Fibroblast of pulmonary artery (primary cell): ENCODE measurements at regions not wholly inside any gene's neighbourhood (a gene's known extent, or its start where the extent isn't known, plus 50 kb on each side); places are given as distances from the start of the nearest gene placed in this dataset.

Experiments used
- DNase-seq: peaks from one replicate; pipeline ENCODE4 v3.0.0-alpha.2; 2010; ENCODE audit warnings: low read depth
- H3K4me3 ChIP-seq: replicated peaks from 2 replicates; pipeline ENCODE4 v1.5.1; 2011; ENCODE audit warnings: low read depth, mild to moderate bottlenecking, control low read depth, low read length, moderate library complexity
- TF ChIP-seq, protein P1 (sequence below): IDR thresholded peaks from 2 replicates; pipeline ENCODE4 v1.5.1; 2011; ENCODE audit warnings: mild to moderate bottlenecking, control low read depth, low read length, inconsistent platforms; ENCODE audit errors: missing control alignments

DNA sequence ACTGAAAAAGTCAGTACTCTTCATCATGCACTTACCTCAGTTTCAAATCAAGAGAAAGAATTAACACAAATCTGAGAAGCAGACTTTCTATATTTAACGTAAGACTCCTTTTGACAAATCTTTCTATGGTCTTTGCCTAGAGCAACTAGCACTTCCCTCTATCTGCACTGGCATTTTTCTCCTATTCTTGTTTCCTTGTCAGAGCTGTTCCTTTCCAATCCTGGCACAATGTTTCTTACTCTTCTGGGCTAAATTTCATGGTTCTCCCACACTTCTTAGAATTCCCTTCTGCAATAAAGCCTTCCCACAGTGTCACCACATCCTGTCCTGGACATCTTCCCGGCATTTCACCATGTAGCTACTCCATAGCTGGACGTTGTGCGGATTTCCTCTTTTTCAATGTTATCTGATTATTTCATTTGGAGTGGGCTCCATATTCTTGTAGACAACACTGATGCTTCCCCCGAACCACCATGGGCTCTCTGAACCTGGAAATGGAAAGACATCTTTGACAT is 144.7 kb upstream of the CTNNA2 start:
- no peak overlapping the region for H3K4me3 ChIP-seq
- TF ChIP-seq, protein P1, sequence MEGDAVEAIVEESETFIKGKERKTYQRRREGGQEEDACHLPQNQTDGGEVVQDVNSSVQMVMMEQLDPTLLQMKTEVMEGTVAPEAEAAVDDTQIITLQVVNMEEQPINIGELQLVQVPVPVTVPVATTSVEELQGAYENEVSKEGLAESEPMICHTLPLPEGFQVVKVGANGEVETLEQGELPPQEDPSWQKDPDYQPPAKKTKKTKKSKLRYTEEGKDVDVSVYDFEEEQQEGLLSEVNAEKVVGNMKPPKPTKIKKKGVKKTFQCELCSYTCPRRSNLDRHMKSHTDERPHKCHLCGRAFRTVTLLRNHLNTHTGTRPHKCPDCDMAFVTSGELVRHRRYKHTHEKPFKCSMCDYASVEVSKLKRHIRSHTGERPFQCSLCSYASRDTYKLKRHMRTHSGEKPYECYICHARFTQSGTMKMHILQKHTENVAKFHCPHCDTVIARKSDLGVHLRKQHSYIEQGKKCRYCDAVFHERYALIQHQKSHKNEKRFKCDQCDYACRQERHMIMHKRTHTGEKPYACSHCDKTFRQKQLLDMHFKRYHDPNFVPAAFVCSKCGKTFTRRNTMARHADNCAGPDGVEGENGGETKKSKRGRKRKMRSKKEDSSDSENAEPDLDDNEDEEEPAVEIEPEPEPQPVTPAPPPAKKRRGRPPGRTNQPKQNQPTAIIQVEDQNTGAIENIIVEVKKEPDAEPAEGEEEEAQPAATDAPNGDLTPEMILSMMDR = no peak
- DNase-seq = no peak

DNA sequence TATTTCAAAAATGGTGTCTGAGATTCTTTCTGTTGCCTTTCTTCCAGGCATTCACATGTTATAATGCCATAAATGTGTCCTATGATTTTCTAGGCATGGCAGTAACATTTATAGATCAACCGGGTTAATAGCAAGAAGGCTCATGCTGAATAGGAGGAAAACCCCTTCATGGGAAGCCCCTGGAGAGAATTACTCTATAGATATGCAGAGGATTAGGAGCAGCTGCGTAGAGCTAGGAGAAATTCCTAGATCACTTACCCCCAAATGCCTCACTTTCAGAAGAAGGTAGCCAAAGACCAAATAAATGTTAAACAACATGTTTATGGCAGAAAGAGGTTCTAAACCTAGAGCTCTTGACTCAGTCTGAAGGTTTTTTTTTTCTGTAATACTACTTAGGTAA is 153.4 kb upstream of the CTNNA2 start:
- no peak overlapping the region for H3K4me3 ChIP-seq
- TF ChIP-seq, protein P1 = no peak
- DNase-seq = no peak

DNA sequence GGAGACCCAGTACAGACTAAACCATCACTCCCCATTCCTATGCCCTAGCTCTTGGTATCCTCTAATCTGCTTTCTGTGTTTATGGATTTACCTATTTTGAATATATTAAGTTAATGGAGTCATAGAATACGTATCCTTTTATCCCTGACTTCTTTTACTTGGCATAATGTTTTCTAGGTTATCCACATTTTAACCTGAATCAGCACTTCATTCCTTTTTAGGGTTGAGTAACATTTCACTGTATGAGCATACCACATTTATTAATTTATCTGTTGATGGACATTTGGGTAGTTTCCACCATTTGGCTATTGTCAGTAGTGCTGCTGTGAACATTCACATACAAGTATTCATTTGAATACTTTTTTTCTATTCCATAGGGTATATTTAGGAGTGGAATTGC is 157.3 kb upstream of the CTNNA2 start:
- TF ChIP-seq, protein P1 = no peak
- no peak overlapping the region for H3K4me3 ChIP-seq
- DNase-seq = no peak

DNA sequence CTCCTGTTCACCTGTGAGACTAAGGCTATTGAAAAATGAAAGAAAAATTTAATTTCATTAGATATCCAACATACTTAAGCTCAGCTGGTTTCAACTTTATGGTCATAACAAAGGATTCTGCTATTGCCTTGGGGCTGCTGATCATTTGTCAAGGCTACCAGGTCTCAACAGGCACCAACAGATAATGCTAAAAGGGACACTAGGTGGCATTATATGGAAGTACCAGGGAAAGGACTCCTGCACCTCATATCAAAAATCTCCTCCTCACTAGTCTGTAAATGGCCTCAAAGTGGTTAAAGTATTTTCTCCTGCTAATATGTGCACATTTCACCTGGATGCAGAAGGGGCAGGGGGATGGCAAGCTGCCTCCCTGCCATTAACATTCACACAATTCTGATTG is 167.9 kb upstream of the REG3A start:
- TF ChIP-seq, protein P1 = no peak
- DNase-seq = no peak
- no peak overlapping the region for H3K4me3 ChIP-seq

DNA sequence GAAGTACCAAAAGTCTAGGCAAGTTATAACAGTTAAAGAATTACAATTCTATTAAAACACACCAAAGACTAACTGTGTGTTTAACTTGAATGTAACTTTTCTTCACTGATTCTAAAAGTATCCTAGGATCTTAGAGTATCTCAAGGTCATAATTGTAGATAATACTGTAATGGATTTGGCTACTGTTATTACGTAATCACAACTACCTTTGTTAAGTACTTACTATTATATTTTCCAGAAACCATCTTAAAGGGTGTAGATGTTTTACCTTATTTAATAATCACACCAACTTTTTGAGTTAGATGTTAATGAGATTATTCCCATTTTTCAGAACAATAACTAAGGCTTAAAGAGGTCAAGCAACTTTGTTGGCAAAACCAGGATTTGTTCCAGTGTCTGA is 161.3 kb upstream of the REG3A start:
- DNase-seq = no peak
- H3K4me3 ChIP-seq = no peak overlapping the region
- TF ChIP-seq, protein P1 = no peak

DNA sequence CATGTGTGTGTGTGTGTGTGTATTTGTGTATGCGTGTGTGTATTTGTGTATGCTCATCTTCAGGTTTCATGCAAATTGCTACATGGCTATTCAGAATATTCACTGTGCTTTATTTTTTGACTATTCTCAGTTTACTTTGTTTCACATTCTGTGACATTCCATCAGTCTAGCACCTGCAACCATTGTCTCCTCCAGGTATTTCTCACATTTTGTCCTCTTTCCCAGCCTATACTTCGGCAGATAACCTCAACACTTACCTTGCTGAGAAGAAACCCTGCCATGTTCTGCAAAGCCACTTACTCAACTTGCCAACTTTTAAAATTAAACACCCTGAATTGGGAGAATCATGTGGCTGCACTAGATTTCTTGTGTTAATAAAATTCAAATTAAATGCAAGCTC is 135.4 kb upstream of the REG3A start:
- no peak overlapping the region for H3K4me3 ChIP-seq
- TF ChIP-seq, protein P1 = no peak
- DNase-seq = no peak

DNA sequence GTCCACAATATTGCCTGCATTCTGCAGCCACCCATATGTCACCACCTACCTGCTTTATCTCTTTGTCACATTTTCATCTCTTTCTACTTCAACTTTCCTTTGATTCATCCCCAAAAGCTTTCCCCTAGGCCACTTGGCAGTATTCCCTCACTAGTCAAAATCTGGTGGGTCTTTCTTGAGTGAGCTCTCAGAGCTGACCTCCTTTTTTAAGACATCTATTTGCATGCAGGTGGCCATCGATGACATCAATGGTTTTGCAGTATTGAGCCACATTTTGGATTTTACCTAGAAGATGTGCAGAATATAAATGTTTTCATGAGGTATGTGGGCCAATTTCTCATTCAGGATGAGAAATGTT is 133.4 kb upstream of the REG3A start:
- no peak for DNase-seq
- TF ChIP-seq, protein P1 = no peak
- H3K4me3 ChIP-seq = no peak overlapping the region
